Uterus (tissue), 2 donors: ENCODE measurements at regions not wholly inside any gene's neighbourhood (a gene's known extent, or its start where the extent isn't known, plus 50 kb on each side); places are given as distances from the start of the nearest gene placed in this dataset.

ENCODE experiments used
- POLR2A ChIP-seq, 2 donors: fragments of 450-650 bp; IDR thresholded peaks; one replicate each; pipeline ENCODE4 v1.6.1; 2016; ENCODE audit warnings: antibody characterized with exemption in 2 of 2, mild to moderate bottlenecking in 1 of 2, moderate library complexity in 1 of 2
- TF ChIP-seq, protein P1 (sequence below), 4 experiments: fragments of 200-600 bp in 2 of 4; fragments of 450-650 bp in 2 of 4; sonication (generic) in 2 of 4; IDR thresholded peaks; one replicate each; pipeline ENCODE4 v1.5.1; 2016 to 2019; ENCODE audit warnings: antibody characterized with exemption in 4 of 4, mild to moderate bottlenecking in 2 of 4, moderate library complexity in 1 of 4

DNA sequence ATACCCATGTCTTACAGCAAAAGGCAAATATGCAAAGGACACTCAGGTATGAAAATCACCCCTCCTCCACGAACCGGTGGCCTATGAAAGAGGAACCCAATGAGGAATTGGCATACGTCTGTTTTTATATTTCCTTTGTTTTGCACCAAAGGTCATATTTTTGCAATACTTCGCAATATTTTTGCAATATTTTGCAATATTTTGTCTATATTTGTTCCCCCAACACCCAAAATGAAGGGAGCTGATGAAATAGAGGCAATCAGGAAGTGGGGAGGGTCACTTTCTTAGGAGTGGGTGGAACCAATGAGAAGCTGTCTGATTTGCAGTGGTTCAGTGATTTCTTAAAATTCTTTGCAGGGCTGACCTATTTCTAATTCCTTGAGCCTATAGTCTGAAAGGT is 296.8 kb upstream of the TSHZ2 start:
- TF ChIP-seq, protein P1, sequence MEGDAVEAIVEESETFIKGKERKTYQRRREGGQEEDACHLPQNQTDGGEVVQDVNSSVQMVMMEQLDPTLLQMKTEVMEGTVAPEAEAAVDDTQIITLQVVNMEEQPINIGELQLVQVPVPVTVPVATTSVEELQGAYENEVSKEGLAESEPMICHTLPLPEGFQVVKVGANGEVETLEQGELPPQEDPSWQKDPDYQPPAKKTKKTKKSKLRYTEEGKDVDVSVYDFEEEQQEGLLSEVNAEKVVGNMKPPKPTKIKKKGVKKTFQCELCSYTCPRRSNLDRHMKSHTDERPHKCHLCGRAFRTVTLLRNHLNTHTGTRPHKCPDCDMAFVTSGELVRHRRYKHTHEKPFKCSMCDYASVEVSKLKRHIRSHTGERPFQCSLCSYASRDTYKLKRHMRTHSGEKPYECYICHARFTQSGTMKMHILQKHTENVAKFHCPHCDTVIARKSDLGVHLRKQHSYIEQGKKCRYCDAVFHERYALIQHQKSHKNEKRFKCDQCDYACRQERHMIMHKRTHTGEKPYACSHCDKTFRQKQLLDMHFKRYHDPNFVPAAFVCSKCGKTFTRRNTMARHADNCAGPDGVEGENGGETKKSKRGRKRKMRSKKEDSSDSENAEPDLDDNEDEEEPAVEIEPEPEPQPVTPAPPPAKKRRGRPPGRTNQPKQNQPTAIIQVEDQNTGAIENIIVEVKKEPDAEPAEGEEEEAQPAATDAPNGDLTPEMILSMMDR (IDR thresholded peaks at IDR 0.05) = no peak
- TF ChIP-seq POLR2A (IDR thresholded peaks at IDR 0.05) = no peak
